Panc1 (cell line): ENCODE measurements at regions not wholly inside any gene's neighbourhood (a gene's known extent, or its start where the extent isn't known, plus 50 kb on each side); places are given as distances from the start of the nearest gene placed in this dataset.

Experiments used
- POLR2AphosphoS5 ChIP-seq: IDR thresholded peaks from 2 replicates; pipeline ENCODE4 v1.6.1; 2012; ENCODE audit warnings: mild to moderate bottlenecking, low read depth, low read length, moderate library complexity
- TCF7L2 ChIP-seq: IDR thresholded peaks from 2 replicates; pipeline ENCODE4 v1.6.1; 2011; ENCODE audit warnings: mild to moderate bottlenecking, low read depth, low read length, inconsistent platforms
- TF ChIP-seq, protein P1 (sequence below): fragments of 450-650 bp; IDR thresholded peaks from 2 replicates; pipeline ENCODE4 v1.5.1; 2017; ENCODE audit warnings: mild to moderate bottlenecking

DNA sequence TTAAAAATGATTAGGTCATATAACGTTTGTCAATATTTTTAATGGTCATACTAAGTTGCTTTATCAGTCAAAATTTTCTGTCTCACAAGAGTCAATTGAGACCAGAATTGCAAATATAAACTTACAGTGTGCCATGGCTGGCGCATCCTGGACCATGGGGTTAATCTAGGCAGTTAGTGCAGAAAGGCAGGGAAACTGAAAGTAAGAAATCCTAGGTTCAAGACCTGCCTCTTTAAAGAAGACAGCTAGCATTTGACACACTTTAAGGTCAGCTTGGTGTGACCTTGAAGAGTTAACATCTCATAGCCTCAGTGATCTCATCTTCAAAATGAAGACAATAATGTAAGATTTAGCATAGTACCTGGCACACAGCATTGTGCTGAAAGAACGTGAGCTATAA lies 210.0 kb upstream of the DAB1 start:
- TF ChIP-seq POLR2AphosphoS5 (no peak), TCF7L2 (no peak)
- TF ChIP-seq, protein P1, sequence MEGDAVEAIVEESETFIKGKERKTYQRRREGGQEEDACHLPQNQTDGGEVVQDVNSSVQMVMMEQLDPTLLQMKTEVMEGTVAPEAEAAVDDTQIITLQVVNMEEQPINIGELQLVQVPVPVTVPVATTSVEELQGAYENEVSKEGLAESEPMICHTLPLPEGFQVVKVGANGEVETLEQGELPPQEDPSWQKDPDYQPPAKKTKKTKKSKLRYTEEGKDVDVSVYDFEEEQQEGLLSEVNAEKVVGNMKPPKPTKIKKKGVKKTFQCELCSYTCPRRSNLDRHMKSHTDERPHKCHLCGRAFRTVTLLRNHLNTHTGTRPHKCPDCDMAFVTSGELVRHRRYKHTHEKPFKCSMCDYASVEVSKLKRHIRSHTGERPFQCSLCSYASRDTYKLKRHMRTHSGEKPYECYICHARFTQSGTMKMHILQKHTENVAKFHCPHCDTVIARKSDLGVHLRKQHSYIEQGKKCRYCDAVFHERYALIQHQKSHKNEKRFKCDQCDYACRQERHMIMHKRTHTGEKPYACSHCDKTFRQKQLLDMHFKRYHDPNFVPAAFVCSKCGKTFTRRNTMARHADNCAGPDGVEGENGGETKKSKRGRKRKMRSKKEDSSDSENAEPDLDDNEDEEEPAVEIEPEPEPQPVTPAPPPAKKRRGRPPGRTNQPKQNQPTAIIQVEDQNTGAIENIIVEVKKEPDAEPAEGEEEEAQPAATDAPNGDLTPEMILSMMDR: no peak
